ENCODE measurements at regions not wholly inside any gene's neighbourhood (a gene's known extent, or its start where the extent isn't known, plus 50 kb on each side); places are given as distances from the start of the nearest gene placed in this dataset.
"Not testable (repeated sequence)": the region's sequence is repeated elsewhere in the genome, so short reads cannot be mapped to it uniquely, and the experiment has no call there.

DNA sequence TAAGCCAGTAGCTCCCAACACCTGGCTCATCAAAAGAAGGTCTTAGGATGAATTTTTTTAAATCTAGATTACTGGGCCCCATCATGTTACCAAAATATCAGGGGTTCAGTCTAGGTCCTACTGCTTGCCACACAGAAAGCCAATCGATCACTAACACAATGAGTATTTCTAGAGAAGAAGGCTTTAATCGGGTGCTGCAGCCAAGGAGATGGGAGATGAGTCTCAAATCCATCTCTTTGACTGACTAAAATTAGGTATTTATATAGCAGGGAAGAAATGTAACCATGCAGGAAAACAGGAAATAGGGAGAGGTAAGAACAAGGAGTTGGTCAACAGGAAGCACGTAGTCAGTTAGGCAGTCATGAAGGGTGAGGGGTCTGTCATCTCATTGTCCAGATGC lies 288.2 kb downstream of the CEP170 start:
- Histone ChIP-seq H3K27me3 (ENCODE audit: low read length) (no peaks in the 10 kb centered on the region), H3K79me2 (ENCODE audit: insufficient read depth, low read length) (no peaks in the 10 kb centered on the region), H3K4me2 (ENCODE audit: low read depth, low read length, poor library complexity, severe bottlenecking) (no peak overlapping the region), H3K9me3 (ENCODE audit: insufficient read depth, low read length) (no peaks in the 10 kb centered on the region; the same call in 1 of the 2 replicates), H3F3A (ENCODE audit: insufficient read depth) (no peaks in the 10 kb centered on the region), H3K4me3 (ENCODE audit: insufficient read depth, low read length, poor library complexity, severe bottlenecking) (no peak overlapping the region), H3K36me3 (ENCODE audit: low read length) (no peaks in the 10 kb centered on the region), H3K27ac (ENCODE audit: low read depth, low read length) (no peak overlapping the region), H3K9ac (ENCODE audit: low read length) (no peak overlapping the region), H2AFZ (ENCODE audit: low read depth, low read length, severe bottlenecking) (no peak overlapping the region), H4K20me1 (ENCODE audit: low read depth, low read length) (no peaks in the 10 kb centered on the region), H3K9me2 (replicated peaks; ENCODE audit: insufficient read depth, low read length) (no peaks in the 10 kb centered on the region)
- no peak for TF ChIP-seq EZH2phosphoT487 (conservative IDR thresholded peaks at IDR 0.05; ENCODE audit: low read length)

- H3F3A ChIP-seq (ENCODE audit: insufficient read depth); H2AFZ ChIP-seq (ENCODE audit: low read depth, low read length, severe bottlenecking); H3K27me3 ChIP-seq (ENCODE audit: low read length); H3K79me2 ChIP-seq (ENCODE audit: insufficient read depth, low read length); H3K27ac ChIP-seq (ENCODE audit: low read depth, low read length); H3K9me3 ChIP-seq (ENCODE audit: insufficient read depth, low read length); H3K36me3 ChIP-seq (ENCODE audit: low read length); H3K9me2 ChIP-seq (replicated peaks; ENCODE audit: insufficient read depth, low read length); H3K9ac ChIP-seq (ENCODE audit: low read length); H3K4me3 ChIP-seq (ENCODE audit: insufficient read depth, low read length, poor library complexity, severe bottlenecking); H4K20me1 ChIP-seq (ENCODE audit: low read depth, low read length); H3K4me2 ChIP-seq (ENCODE audit: low read depth, low read length, poor library complexity, severe bottlenecking): not testable (repeated sequence)
Observed at GRCh38 chr1:242959397-242959796, 295.7 kb downstream of the CEP170 start.

DNA sequence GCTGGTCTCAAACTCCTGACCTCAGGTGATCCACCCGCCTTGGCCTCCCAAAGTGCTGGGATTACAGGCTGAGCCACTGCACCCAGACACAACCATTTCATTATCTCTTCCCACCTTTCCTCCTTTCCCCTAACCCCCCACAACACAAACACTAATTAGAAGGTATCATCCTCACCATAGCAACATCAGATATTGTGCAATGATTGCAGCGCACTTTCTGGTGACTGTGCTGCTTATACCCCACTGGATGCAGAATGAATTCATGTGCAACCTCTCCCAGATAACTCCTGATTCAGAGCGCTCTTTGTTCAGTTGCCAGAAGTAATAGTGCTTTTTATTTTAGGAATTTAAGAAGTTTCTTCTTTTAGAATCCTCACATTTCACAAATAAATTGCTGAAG lies 300.1 kb downstream of the CEP170 start:
- H3K9me3 ChIP-seq (ENCODE audit: insufficient read depth, low read length); H3K4me2 ChIP-seq (ENCODE audit: low read depth, low read length, poor library complexity, severe bottlenecking); H3K27me3 ChIP-seq (ENCODE audit: low read length); H4K20me1 ChIP-seq (ENCODE audit: low read depth, low read length); H3K27ac ChIP-seq (ENCODE audit: low read depth, low read length); H3K79me2 ChIP-seq (ENCODE audit: insufficient read depth, low read length); H2AFZ ChIP-seq (ENCODE audit: low read depth, low read length, severe bottlenecking); H3K9ac ChIP-seq (ENCODE audit: low read length); H3K36me3 ChIP-seq (ENCODE audit: low read length); H3K4me3 ChIP-seq (ENCODE audit: insufficient read depth, low read length, poor library complexity, severe bottlenecking); H3F3A ChIP-seq (ENCODE audit: insufficient read depth); H3K9me2 ChIP-seq (replicated peaks; ENCODE audit: insufficient read depth, low read length): not testable (repeated sequence)

DNA sequence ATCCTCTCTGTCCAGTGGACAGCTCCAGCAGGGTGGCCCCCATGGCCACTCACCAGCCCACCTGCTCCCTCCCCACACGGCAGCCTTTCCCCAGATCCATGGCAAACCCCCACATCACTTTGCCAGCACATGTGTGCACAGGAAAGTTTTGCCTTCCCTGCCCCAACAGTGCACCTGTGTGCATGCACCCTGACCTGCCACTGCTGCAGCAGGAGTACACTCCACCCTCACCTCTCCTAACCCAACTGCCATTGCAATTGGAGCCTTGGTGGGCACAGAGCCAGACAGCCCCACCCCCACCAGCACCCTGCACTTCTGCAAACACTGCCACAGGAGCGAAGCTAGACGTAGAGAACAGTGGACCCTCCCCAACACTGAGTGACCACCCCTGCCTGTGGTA lies 308.9 kb downstream of the CEP170 start:
- no peaks in the 10 kb centered on the region for H4K20me1 ChIP-seq (ENCODE audit: low read depth, low read length)
- no peaks in the 10 kb centered on the region for H3K79me2 ChIP-seq (ENCODE audit: insufficient read depth, low read length)
- no peaks in the 10 kb centered on the region for H3F3A ChIP-seq (ENCODE audit: insufficient read depth)
- H3K9me2 ChIP-seq (replicated peaks; ENCODE audit: insufficient read depth, low read length), result no peaks in the 10 kb centered on the region
- H3K9ac ChIP-seq (ENCODE audit: low read length), result no peak overlapping the region
- H3K9me3 ChIP-seq (ENCODE audit: insufficient read depth, low read length), result no peaks in the 10 kb centered on the region
- H3K4me2 ChIP-seq (ENCODE audit: low read depth, low read length, poor library complexity, severe bottlenecking), result no peak overlapping the region
- no peak overlapping the region for H3K4me3 ChIP-seq (ENCODE audit: insufficient read depth, low read length, poor library complexity, severe bottlenecking)
- H3K36me3 ChIP-seq (ENCODE audit: low read length), result no peaks in the 10 kb centered on the region
- H3K27ac ChIP-seq (ENCODE audit: low read depth, low read length), result no peak overlapping the region
- H2AFZ ChIP-seq (ENCODE audit: low read depth, low read length, severe bottlenecking), result no peak overlapping the region
- no peak for TF ChIP-seq EZH2phosphoT487 (conservative IDR thresholded peaks at IDR 0.05; ENCODE audit: low read length)
- no peak for TF ChIP-seq CTCF (IDR thresholded peaks at IDR 0.05; ENCODE audit: insufficient read depth, low read length, poor library complexity, severe bottlenecking)
- H3K27me3 ChIP-seq (ENCODE audit: low read length), result no peaks in the 10 kb centered on the region

GRCh38 chr1:242936725-242937124 lies 318.4 kb downstream of the CEP170 start:
- H2AFZ ChIP-seq (ENCODE audit: low read depth, low read length, severe bottlenecking); H3K79me2 ChIP-seq (ENCODE audit: insufficient read depth, low read length); H3K27ac ChIP-seq (ENCODE audit: low read depth, low read length); H3K36me3 ChIP-seq (ENCODE audit: low read length); H3K9ac ChIP-seq (ENCODE audit: low read length); H4K20me1 ChIP-seq (ENCODE audit: low read depth, low read length); H3K27me3 ChIP-seq (ENCODE audit: low read length); H3K4me2 ChIP-seq (ENCODE audit: low read depth, low read length, poor library complexity, severe bottlenecking); H3K9me2 ChIP-seq (replicated peaks; ENCODE audit: insufficient read depth, low read length); H3K9me3 ChIP-seq (ENCODE audit: insufficient read depth, low read length); H3F3A ChIP-seq (ENCODE audit: insufficient read depth); H3K4me3 ChIP-seq (ENCODE audit: insufficient read depth, low read length, poor library complexity, severe bottlenecking): not testable (repeated sequence)
- peak; percentile 13 for TF ChIP-seq CTCF (IDR thresholded peaks at IDR 0.05; ENCODE audit: insufficient read depth, low read length, poor library complexity, severe bottlenecking)

- not testable (repeated sequence) for H3K27me3 ChIP-seq (ENCODE audit: low read length); H3F3A ChIP-seq (ENCODE audit: insufficient read depth); H3K9me3 ChIP-seq (ENCODE audit: insufficient read depth, low read length); H3K4me2 ChIP-seq (ENCODE audit: low read depth, low read length, poor library complexity, severe bottlenecking); H3K79me2 ChIP-seq (ENCODE audit: insufficient read depth, low read length); H3K27ac ChIP-seq (ENCODE audit: low read depth, low read length); H3K4me3 ChIP-seq (ENCODE audit: insufficient read depth, low read length, poor library complexity, severe bottlenecking); H3K9ac ChIP-seq (ENCODE audit: low read length); H2AFZ ChIP-seq (ENCODE audit: low read depth, low read length, severe bottlenecking); H3K36me3 ChIP-seq (ENCODE audit: low read length); H3K9me2 ChIP-seq (replicated peaks; ENCODE audit: insufficient read depth, low read length); H4K20me1 ChIP-seq (ENCODE audit: low read depth, low read length)
Observed at GRCh38 chr1:242924717-242925116, 330.4 kb downstream of the CEP170 start.

GRCh38 chr1:242923603-242924002 lies 331.5 kb downstream of the CEP170 start:
- not testable (repeated sequence) for H3F3A ChIP-seq (ENCODE audit: insufficient read depth); H3K9me2 ChIP-seq (replicated peaks; ENCODE audit: insufficient read depth, low read length); H3K9me3 ChIP-seq (ENCODE audit: insufficient read depth, low read length); H3K9ac ChIP-seq (ENCODE audit: low read length); H3K79me2 ChIP-seq (ENCODE audit: insufficient read depth, low read length); H3K27me3 ChIP-seq (ENCODE audit: low read length); H3K27ac ChIP-seq (ENCODE audit: low read depth, low read length); H4K20me1 ChIP-seq (ENCODE audit: low read depth, low read length); H3K4me2 ChIP-seq (ENCODE audit: low read depth, low read length, poor library complexity, severe bottlenecking); H3K36me3 ChIP-seq (ENCODE audit: low read length); H2AFZ ChIP-seq (ENCODE audit: low read depth, low read length, severe bottlenecking); H3K4me3 ChIP-seq (ENCODE audit: insufficient read depth, low read length, poor library complexity, severe bottlenecking)

All from SU-DHL-6 (cell line).